Pancreas (tissue), 10 donors: ENCODE measurements at regions not wholly inside any gene's neighbourhood (a gene's known extent, or its start where the extent isn't known, plus 50 kb on each side); places are given as distances from the start of the nearest gene placed in this dataset.

Source experiments
- ATAC-seq, 4 donors: fragments of 200-7000 bp; cut with Tn5 transposase; one replicate each; pipeline versions ENCODE4 v1.8.0 to v1.9.1; 2020; ENCODE audit warnings: mild to moderate bottlenecking in 4 of 4, moderate library complexity in 4 of 4
- DNase-seq, 6 donors: peaks; one replicate each; pipeline ENCODE4 v3.0.0-alpha.2; 2020
- FAIRE-seq: peaks from 2 replicates; lab custom pipeline; 2012; peaks lifted over from hg19 to GRCh38; lab: Jason Lieb, UNC
- H3K27ac ChIP-seq, 4 donors: fragments of 200-600 bp; sonication (generic); 1 replicate in 3 of 4; 2 replicates in 1 of 4; pipeline versions ENCODE4 v1.5.0 to v1.8.0; 2020
- H3K27me3 ChIP-seq, 4 donors: fragments of 200-600 bp; one replicate each; pipeline ENCODE4 v1.8.0; 2021
- H3K36me3 ChIP-seq, 3 donors: fragments of 200-600 bp; sonication (generic) in 1 of 3; one replicate each; pipeline versions ENCODE4 v1.5.0 to v1.8.0; 2020 to 2021
- H3K4me1 ChIP-seq, 3 donors: fragments of 200-600 bp; one replicate each; pipeline ENCODE4 v1.8.0; 2021
- H3K4me3 ChIP-seq, 4 donors: fragments of 200-600 bp; sonication (generic) in 2 of 4; one replicate each; pipeline versions ENCODE4 v1.5.0 to v1.8.0; 2020 to 2021
- H3K9me3 ChIP-seq, 4 donors: fragments of 200-600 bp; one replicate each; pipeline ENCODE4 v1.8.0; 2021
- CTCF ChIP-seq, 4 donors: fragments of 200-600 bp; sonication (generic) in 3 of 4; IDR thresholded peaks; one replicate each; pipeline versions ENCODE4 v1.5.0 to v1.8.0; 2021; ENCODE audit warnings: antibody characterized with exemption in 4 of 4
- WGBS, 2 donors: extraction: QIAGEN DNeasy Blood & Tissue Kit; methylation state at CpG; one replicate each; pipeline ENCODE4 v1.1.7; 2013; 5-methylcytosine and 5-hydroxymethylcytosine counted together
- intact Hi-C, 3 donors: fragments of 100-400 bp; cut with DNase I; formaldehyde crosslinking; loops; one replicate each; pipeline versions ENCODE4 v1.11.1 to v1.14.2; 2022
- donor health status: healthy with polysubstance abuse.
- donor health status: DM: no; HTN: no; CAD: no; lungs with moderate emphysema.
- donor health status: DM: no; HTN: no; CAD: no.
- donor health status: control.
- donor health status: control.
- donor health status: Bipolar disorder and iron deficiency.
- donor health status: DM: yes; HTN: yes; CAD: no.
- donor health status: DM: no; HTN: no; CAD: no.
- donor health status: DM: no; HTN: no; CAD: no.
- donor health status: DM: yes; HTN: yes; CAD: no.

GRCh38 chr7:24354456-24354855 is 70.5 kb downstream of the NPY start:
- Histone ChIP-seq H3K4me1 (no peaks in the 10 kb centered on the region), H3K4me3 (no peak overlapping the region), H3K9me3 (no peaks in the 10 kb centered on the region), H3K27ac (no peak overlapping the region), H3K36me3 (no peaks in the 10 kb centered on the region), H3K27me3 (no peaks in the 10 kb centered on the region)
- intact Hi-C loops: no loop called here
- FAIRE-seq (no peak), DNase-seq (no peak), ATAC-seq (no peak)
- 69 to 71% methylated on average over 4 of the region's 4 CpGs for WGBS, 2 donors
- no peak for TF ChIP-seq CTCF (IDR thresholded peaks at IDR 0.05)

DNA sequence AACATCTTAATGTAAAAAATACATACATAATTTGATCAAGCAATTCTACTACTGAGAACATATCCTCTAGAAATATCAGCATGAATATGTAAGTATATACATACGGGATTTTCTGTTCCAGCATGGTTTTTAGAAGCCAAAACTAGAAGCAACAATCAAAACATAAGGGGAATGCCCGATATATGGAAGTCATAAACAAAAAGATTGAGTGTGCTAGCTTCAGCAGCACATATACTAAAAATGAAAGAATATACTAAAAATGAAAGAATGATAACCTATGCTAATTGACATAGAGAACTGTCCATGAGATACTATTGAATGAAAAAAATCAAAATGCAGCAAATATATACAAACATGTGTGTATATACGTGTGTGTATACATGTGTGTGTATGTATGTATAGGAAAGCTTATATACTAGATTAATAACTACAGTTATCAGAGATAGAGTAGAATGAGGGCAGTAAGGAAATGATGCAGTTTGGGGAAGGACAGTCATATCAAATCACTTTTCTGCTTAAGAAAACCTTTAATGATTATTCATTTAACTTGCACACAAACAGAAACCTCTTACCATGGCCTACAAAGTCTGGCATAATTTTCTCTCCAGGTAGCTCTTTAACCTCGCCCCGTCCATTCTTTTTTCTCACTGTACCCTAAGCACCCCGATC is 72.9 kb downstream of the NPY start:
- H3K9me3 ChIP-seq: no peaks in the 10 kb centered on the region
- no peaks in the 10 kb centered on the region for H3K27me3 ChIP-seq
- TF ChIP-seq CTCF (IDR thresholded peaks at IDR 0.05): no peak
- no peaks in the 10 kb centered on the region for H3K4me1 ChIP-seq
- DNase-seq (no peak), ATAC-seq (no peak), FAIRE-seq (no peak)
- WGBS, 2 donors: 76 to 89% methylated on average over 6 of the region's 6 CpGs
- no peaks in the 10 kb centered on the region for H3K36me3 ChIP-seq
- no peak overlapping the region for H3K27ac ChIP-seq
- H3K4me3 ChIP-seq: no peak overlapping the region
- intact Hi-C loops: no loop called here

- Histone ChIP-seq H3K4me1 (no peaks in the 10 kb centered on the region), H3K9me3 (no peaks in the 10 kb centered on the region), H3K36me3 (no peaks in the 10 kb centered on the region), H3K27me3 (no peaks in the 10 kb centered on the region), H3K27ac (no peak overlapping the region), H3K4me3 (no peak overlapping the region)
- intact Hi-C loops: no loop called here
- no peak for ATAC-seq
- no peak for TF ChIP-seq CTCF (IDR thresholded peaks at IDR 0.05)
- 64 to 69% methylated on average over 3 of the region's 3 CpGs for WGBS, 2 donors
- no peak for DNase-seq
- no peak for FAIRE-seq
These were observed 77.0 kb downstream of the NPY start for GRCh38 chr7:24361001-24361400.

DNA sequence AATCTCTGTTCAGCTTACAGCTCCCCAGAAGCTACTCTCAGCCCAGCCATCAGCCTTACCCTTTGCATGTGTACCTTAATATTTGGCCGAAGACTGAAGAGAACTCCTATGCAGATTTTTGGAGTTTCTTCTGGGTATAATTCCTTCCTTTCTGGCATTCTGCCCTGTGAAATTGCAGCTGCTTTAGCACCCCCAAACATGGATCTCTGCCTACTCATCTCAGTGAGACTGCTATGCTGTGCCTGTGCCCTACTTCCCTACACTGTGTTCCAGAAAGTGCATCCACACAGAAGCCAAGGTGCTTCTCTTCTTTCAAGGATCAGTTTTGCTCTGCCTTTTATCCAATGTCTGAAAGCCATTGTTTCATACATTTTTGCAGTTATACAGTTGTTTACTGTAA is 81.6 kb downstream of the NPY start:
- 65 to 80% methylated on average over 1 of the region's 1 CpG for WGBS, 2 donors
- H3K4me3 ChIP-seq: no peak overlapping the region
- intact Hi-C loops: no loop called here
- no peak for ATAC-seq
- TF ChIP-seq CTCF (IDR thresholded peaks at IDR 0.05): no peak
- no peaks in the 10 kb centered on the region for H3K36me3 ChIP-seq
- no peaks in the 10 kb centered on the region for H3K27me3 ChIP-seq
- no peak for FAIRE-seq
- no peaks in the 10 kb centered on the region for H3K9me3 ChIP-seq
- no peaks in the 10 kb centered on the region for H3K4me1 ChIP-seq
- no peak overlapping the region for H3K27ac ChIP-seq
- DNase-seq: no peak

DNA sequence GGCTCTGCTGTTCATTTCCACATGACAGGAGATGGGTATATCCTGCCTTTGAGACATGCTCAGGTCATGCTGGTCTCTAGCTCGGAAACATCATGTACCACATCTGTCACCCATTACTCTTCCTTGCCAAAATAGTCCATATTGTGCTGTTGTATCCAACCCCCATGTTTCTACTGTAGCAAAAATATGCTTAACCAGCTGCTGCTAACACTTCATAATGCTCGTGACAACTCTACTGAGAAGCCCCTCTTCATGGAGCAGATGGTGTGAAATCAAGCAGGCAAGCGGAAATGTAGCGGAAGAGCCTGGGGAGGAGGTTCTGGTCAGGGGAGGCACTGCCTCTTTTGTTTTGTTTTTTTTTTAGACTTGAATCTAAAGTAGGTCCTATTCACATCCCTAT is 82.9 kb downstream of the NPY start:
- ATAC-seq (peak in 2 of 4 donors; percentile 66 to 81), FAIRE-seq (no peak), DNase-seq (no peak)
- no peaks in the 10 kb centered on the region for H3K27me3 ChIP-seq
- TF ChIP-seq CTCF (IDR thresholded peaks at IDR 0.05): no peak
- H3K27ac ChIP-seq: no peak overlapping the region
- no peaks in the 10 kb centered on the region for H3K4me1 ChIP-seq
- WGBS, 2 donors: 79 to 81% methylated on average over 4 of the region's 4 CpGs
- intact Hi-C loops: no loop called here
- H3K4me3 ChIP-seq: no peak overlapping the region
- H3K36me3 ChIP-seq: no peaks in the 10 kb centered on the region
- no peaks in the 10 kb centered on the region for H3K9me3 ChIP-seq
